Stimulated activated CD8-positive, alpha-beta memory T cell treated with anti-CD3 and anti-CD28 coated beads, Interleukin-2, amount 100 ng/mL, for 48 hours (primary cell): ENCODE measurements at regions not wholly inside any gene's neighbourhood (a gene's known extent, or its start where the extent isn't known, plus 50 kb on each side); places are given as distances from the start of the nearest gene placed in this dataset.

Experiments used
- DNase-seq, 2 donors: peaks; one replicate each; pipeline ENCODE4 v3.0.0-alpha.2; 2020; ENCODE audit warnings: low read depth in 2 of 2

DNA sequence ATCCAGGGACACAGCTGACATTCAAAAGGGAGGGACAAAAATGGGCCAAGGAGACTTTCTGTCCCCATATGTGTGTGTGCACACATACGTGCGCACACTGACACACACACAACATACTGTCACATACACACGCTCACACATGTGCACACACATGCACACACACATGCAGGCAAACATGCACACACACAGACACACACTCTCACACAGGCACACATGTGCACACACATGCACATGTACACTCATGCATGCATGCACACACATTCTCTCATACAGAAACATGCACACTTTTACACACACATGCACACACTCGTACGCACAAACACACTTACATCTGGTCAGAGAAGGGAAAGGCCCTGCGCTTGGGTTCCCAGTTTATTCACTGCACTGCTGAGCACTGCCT lies 155.1 kb upstream of the MKI67 start:
- no peak for DNase-seq

DNA sequence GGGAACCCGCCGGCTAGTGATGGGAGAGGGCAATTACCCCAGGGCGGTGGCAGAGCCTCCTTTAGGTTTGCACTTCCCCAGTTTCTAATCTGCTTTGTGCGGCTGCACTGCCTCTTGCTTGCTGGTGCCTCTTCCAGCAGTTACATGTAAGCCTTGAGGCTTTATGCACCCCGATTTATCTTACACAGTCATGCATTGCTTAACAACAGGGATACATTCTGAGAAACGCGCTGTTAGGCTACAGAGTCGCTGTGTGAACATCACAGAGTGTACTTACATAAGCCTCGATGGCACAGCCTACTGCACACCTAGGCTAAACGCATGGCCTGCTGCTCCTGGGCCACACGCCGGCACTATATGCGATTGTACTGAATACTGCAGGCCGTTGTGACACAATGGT lies 155.6 kb upstream of the MKI67 start:
- DNase-seq: no peak

DNA sequence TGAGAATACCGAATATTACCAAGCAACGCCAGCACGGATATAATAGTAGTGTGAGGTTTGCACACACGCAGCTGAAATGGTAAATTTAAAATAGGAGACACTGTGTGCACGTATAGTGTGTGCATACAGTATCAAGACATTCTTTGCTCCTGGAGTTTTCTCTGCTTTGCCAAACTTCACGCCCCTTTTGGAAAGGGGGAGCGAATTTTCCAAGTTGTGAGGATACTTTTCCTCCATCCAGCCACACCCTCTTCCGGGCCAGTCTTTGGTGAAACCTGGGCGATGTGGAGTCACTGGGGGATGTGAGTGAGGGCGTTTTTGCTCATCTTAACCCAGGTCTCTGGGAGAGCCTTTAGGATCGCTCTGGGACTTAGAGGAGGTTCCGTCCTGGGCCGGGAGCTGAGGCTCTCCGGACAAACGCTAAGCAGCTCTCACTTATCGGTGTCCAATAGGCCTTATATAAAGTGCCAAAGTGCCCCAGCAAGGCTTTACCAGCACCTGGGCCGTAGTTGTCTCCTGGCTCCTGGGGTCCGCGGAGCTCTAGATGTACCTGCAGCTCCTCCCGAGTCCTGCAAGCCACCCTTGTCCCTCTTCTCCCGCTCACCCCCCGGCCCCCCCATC lies 160.0 kb upstream of the MKI67 start:
- no peak for DNase-seq

DNA sequence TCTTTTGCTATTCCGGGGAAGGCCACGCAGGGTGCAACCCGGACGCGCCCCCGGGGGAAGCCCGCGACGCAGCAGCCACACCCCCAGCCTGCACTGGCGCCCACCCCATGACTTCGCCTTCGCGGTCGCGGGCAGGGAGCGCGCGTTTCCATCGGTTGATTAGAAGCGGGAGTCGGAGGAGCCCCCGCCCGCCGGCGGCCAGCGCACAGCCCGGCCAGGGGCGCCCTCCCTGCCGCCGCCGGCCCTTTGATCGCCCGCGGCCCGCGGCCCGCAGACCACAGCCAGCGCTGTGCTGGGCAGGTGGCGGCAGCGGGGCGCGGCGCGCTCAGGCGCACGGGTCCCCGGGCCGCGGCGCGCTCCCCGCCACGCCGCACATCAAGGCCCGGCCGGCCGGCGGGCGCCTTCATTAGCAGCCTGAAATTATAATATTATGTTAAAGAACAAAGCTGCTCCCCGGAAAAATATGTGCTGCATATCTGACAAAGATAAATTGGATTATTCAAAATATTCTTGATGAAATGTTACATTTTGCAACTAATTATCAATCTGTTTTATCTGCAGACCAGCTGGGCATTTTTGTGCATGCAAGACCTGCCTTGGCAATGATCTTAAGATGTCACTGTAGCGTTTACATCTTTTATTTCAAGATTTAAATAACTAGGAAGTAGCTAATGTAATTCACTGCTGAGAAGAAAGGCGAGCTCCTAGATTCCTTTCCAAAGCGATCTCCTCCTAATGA lies 160.7 kb upstream of the MKI67 start:
- DNase-seq: no peak

DNA sequence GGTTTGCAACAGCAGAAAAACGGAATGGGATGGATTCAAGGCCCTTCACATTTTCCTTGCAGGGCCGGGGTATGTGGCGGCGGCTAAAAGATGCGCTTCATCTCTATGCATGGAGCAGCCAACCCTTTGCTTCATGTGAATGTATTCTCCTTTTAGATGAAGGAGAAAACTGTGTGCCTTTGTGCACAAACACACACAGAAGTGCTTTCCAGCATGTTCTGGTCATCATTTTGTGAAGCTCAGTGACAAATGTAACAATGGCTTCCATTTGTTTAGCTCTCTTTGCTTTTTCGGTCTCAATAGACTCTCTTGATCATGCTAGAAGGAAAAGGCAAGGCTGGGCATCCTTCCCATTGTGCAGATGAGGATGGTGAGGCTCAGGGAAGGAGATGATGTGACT lies 161.7 kb upstream of the MKI67 start:
- DNase-seq: no peak

DNA sequence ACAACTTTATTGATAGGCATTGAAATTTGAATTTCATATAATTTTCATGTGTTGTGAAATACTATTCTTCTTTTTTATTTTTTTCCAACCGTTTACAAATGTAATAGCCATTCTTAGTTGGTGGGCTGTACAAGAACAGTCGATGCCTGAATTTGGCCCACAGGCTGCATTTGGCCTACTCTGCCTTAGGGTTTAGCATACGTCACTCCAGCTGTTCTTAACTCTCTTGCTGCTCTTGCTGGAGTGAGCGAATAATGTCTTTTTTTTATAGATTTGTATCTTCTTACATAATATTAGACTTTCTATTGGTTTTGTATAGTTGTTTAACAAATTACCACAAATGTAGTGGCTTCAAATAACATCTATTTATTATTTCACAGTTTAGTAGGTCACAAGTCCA lies 163.4 kb upstream of the MKI67 start:
- DNase-seq: no peak

DNA sequence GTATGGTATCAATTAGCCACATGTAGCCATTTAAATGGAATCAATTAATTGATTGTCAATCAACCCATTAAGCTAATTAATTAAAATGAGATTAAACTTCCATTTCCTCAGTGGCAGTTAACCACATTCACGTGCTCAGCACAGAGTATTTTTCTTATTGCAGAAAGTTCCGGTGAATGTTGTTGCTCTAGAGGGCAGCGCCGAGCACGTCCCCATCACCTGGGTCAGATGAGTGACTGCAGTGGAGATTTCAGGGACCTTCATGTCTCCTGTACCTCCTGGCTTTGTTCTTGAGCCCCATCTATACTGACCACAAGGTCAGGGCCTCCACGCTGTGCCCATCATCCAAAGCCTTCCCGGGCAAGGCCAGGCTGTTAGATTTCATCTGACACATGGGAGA lies 168.8 kb upstream of the MKI67 start:
- DNase-seq: no peak

DNA sequence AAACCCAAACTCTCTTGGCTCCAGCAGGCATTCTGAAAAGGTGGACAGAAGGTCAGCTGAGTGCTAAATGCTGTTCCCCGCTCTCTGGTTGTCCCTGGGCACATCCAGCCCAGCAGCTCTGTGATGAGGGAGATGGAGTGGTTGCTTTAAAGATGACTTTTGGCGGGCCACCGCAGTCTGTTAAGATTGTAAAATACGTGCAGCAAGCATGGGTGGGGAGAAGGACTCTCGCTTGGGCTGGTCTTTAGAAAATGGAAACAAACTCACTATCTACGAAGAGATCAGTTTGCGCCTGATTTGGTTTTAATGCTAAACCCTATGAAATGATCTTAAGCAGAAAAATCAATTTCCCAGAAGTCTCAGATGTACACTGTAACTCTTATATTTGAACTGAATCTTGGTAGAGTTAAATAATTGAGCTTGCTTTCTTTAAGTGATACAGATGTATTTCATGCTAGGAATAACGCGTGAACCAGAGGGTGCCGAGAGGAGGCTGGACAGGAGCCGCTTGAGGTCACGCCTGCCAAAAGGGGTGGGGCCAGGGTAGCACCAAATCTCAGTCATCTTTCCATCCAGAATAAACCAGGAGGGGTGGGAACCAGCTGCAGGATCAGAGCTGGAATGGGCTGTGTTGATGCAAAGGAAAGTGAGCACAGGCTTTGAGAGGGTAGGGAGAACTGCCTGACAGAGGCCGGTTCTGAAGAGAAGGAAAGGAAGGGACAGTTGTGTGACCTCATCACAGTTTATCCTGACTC lies 170.2 kb upstream of the MKI67 start:
- DNase-seq: no peak

DNA sequence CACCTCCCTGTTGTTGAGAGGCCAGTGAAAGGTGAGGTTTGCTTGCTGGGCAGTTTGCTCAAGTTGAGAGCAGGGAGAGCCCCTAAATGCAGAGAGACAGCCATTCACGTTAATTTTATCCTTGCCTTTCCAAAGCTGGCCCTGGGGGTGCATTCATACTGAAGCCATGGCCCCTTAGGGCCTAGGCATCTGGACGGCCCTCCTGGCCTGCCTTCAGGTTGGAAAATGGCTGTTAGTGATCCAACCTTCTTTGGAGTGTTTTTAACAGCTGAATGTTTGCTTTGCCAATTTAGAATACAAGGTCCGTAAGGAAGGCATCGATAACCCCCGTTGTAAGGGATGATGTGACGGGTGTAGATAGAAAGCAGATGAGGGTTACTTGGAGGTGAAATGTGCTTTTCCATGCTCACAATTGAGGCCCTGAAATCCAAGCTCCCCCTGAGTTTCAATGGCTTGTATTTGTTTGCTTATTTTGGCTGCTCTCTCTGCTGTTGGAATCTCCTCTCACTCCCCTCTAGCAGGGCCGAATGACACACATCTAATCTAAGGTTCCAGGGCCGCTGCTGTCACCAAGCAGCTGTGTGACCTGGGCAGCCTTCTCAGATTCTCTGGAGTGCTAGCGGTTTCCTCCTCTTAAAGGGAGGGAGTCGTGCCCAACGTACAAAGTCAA lies 171.6 kb upstream of the MKI67 start:
- DNase-seq: no peak

DNA sequence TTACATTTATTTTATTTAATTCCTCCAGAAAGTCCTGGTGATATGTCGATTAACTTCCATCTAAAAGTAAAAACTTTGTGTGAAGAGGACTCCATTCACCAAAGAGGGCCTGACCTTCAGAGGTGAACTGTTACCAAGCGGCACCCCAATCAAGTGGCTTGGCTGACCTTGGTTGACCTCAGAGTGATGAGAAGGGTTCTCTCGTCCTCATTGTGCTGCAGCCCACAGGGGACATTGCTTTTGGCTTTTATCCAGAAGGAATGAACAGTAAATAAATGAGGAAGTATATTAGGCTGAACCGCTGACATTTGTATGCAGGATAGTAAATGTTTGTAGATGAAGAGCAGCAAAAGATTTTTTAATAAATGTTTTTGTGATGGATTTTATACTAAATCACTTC lies 172.4 kb upstream of the MKI67 start:
- no peak for DNase-seq

DNA sequence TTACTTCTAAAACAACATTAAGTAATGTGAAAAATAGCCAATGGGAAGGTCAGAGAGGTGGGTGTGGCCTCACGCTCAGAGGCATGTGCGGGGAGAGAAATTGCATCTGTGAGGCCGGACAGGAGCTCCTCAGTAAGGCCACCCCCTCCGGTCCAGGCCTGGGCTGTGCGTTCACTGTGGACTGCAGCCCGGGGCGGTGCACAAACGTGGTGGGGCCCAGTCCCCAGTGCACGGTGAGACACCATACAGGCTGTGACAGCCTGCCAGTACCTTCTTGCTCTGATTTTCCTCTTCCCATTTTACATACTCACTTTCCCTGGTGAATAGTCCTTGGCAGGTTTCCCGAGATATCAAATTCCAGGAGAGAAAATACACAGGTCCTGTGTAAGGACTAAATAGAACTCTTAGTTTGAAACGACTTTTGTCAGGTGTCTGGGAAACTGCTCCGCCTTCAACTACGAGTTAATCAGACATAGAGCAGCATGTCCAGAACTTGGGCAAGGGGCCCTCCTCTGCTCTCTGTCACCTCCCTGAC lies 174.1 kb upstream of the MKI67 start:
- DNase-seq: no peak

DNA sequence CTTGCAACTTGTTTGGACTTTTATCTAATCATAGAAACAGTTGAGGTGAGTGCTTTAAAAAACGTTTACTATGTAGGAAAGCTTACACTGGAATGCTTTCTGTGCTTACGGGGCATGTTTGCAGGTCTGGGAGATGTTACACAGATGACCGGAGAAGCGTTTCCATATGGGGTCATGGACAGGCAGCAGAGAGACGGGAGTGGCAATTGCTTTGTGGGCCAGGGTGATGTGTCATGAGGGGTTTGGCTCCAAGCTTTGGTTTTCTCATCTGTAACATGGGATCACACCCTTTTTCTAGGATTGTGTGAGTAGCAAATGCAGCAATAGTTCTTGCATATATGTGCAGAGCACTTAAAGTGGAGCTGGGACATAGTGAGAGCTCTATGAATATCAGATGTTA lies 174.8 kb upstream of the MKI67 start:
- no peak for DNase-seq

DNA sequence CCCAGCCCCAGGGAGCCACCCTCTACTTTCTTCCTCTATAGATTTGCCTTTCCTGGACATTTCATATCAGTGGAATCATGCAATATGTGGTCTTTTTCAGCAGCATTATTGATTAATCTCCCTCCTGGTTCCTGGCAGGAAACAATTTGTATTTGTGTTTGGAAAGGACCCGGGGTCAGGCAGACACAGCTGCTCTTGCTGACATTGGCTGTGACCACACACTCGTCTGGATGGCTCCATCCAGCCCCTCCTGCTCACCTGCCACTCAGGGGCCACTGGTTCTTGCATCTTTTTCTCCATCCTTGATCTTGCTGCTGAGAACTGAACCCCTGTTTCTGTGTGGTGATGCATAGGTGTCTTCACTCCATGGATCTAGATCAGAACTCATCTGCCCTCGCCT lies 176.6 kb upstream of the MKI67 start:
- no peak for DNase-seq

DNA sequence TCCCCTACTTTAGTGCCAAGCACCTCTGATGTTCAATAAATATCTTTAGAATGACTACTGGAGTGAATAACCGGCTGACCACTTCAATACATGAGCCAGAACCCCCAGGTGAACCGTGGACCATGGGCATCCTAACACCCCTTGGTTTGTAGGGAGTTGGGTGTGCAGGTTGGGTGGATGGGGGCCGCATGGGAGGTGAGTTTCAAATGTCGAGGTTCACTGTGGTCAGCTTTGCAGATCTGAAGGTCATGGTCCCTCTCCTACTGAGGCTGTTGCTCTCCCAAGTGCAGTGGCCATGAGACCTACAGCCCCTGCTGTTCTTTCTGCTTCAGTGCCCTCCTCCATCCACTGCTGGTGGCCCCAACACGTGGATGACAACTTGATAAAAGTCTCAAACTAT lies 178.0 kb upstream of the MKI67 start:
- DNase-seq: no peak

DNA sequence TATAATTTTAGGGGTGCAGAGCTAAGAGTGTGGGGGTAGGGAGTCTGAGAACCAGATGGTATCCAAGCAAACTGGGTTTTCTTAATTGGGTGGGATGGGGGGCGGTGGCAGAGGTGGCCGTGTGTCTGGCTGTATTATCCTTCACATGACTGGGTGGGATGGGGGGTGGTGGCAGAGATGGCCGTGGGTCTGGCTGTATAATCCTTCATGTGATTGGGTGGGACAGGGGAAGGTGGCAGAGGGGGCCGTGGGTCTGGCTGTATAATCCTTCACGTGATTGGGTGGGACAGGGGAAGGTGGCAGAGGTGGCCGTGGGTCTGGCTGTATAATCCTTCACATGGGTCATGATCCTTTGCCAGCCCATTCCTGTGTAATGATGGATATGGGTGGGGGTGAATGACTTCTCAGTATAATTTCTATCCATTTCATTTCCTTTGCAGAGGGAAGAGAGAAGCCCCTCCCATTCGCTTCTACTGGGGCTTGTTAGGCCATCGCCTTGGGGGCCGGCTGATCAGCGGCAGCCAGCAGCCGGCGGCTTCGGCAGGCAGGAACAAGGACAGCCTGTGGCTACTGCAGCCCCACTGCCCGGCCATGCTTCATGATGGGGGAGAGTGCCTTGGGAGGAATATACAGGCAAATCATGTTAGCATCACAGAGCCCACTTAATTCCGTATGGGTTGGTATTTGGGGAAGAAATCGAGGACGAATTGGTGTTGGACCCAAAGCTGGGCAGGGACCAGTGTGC lies 179.6 kb upstream of the MKI67 start:
- DNase-seq: no peak

DNA sequence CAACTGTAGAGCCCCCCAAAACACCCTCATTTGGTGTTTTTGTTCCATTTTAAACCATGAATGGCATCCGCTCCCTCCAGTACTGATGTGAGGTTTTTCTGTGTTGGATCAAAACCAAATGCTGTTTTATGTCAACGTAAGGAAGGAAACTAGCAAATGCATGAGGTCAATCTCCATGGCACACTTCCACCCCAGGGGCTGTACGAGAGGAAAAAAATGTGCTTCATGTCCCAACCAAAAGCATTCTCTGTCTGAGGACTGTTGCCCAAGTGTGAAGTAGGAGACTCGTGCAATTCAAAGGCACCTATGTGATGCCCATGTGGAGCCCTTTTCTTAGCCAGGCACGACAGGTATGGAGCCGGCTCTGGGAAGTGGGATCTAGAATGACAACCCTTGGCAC lies 180.3 kb upstream of the MKI67 start:
- no peak for DNase-seq

DNA sequence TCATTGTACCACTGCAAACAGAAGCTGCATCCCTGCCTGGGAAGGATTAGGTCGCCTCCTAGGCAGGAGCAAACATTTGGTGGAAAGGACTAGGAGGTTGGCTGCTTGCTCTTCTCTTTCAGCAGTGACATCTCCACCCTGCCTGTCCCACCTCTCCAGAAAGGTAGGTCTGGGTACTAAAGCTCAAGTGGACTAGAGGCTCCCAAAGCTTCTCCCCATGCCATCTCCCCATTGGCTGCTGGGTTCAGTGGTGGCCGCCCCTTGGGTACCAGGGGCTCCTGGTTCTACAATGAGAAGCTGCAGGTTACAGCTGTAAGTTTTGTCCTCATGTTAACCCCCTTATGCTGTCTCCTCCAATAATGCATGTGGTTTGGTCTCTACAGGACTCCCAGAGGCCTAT lies 180.7 kb upstream of the MKI67 start:
- no peak for DNase-seq

DNA sequence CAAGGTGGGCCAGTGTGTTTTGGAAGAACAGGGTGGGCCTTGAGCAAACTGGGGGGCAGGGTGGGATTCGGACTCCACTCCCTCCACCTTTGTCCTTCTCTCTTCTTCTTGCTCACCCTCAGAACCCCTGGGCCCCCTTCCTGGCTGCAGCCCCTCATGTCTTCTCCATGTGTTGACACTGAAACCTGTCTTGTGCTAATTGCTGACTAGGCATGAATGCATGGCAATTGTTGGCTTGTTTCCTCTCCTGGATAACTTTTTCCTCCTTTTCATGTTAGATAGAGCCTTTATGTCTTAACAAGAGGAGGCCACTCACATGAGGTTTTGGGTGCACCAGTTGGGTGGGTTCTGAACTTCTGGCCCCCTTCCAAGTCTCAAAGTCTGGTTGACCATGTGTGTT lies 181.6 kb upstream of the MKI67 start:
- no peak for DNase-seq

DNA sequence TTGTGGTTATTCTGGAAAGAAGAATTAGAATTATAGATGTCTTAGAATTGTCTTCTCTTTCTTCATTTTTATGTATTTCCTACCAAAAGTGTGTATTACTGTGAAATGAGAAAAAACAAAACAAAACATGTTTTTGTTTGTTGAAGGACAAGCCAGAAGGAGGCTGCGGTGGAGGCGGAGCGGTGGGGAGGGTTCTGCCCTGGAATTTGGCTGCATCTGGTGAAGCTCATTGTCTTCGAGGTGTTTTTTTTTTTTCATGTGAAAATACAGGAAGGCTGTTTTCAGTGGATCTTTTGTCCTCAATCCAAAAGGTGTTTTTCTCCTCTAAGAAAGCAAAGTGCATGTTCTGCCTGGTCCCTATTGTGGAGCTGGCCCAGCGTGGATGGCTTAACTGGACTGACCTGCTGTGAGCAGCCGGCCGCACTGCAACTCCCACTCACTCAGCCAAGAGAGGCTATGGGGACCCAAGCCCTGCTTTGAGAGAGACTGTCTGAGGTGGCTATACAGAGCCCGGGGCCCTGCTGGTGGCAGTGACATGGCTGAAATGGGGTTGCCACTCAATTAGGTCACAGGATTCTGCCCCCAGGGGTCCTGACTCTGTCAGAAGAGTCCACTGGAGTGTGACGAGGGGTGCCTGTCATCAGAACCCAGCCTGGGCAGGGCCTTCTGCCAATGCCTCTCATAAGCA lies 184.9 kb upstream of the MKI67 start:
- no peak for DNase-seq

DNA sequence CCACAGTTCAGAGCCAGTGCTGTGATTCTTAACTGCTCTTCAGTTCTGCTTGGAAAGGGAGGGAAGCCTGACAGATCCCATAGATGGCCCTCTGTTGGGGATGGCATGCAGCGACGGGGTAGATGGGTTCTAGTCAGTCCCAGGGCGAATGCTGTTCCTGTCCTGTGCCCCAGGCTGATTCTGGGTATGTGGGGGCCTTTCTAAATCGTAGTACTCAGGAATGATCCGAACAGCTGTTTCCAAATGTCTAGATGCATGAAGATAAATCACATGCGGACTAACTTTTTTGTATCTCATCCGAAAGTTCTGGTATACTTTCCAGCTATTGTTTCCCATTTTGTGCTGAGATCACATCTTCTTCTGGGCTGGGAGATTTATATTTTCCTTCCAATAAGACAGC lies 186.0 kb upstream of the MKI67 start:
- DNase-seq: no peak

DNA sequence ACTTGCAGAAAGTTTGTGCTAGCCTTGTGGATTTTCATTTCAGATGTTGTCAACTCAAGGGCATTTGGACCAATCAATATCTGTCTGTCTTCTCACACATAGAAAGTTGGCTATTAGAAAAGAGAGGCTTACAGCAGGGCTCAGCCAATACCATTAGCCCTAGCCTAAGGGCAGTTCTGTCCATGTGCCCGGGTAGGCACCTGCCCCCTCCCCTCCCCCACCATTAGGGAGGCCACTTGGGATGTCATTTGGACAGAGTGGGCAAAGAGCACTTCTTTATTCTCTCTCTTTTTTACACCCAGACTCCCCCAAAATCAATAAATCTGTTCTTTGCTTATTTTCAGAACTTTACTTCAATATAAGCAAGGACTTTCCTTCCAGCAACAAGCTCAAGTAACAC lies 188.5 kb upstream of the MKI67 start:
- DNase-seq: no peak
